ENCODE measurements at regions not wholly inside any gene's neighbourhood (a gene's known extent, or its start where the extent isn't known, plus 50 kb on each side); places are given as distances from the start of the nearest gene placed in this dataset.

GRCh38 chr2:239839306-239839705, 185.8 kb downstream of the NDUFA10 start:
- TF ChIP-seq, protein P1, sequence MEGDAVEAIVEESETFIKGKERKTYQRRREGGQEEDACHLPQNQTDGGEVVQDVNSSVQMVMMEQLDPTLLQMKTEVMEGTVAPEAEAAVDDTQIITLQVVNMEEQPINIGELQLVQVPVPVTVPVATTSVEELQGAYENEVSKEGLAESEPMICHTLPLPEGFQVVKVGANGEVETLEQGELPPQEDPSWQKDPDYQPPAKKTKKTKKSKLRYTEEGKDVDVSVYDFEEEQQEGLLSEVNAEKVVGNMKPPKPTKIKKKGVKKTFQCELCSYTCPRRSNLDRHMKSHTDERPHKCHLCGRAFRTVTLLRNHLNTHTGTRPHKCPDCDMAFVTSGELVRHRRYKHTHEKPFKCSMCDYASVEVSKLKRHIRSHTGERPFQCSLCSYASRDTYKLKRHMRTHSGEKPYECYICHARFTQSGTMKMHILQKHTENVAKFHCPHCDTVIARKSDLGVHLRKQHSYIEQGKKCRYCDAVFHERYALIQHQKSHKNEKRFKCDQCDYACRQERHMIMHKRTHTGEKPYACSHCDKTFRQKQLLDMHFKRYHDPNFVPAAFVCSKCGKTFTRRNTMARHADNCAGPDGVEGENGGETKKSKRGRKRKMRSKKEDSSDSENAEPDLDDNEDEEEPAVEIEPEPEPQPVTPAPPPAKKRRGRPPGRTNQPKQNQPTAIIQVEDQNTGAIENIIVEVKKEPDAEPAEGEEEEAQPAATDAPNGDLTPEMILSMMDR (IDR thresholded peaks at IDR 0.05) = no peak
- TF ChIP-seq POLR2A (IDR thresholded peaks at IDR 0.05) = no peak
